DND-41 (cell line): ENCODE measurements at regions not wholly inside any gene's neighbourhood (a gene's known extent, or its start where the extent isn't known, plus 50 kb on each side); places are given as distances from the start of the nearest gene placed in this dataset.

Source experiments
- ATAC-seq: fragments of 200-7000 bp; cut with Tn5 transposase; 3 replicates; pipeline ENCODE4 v1.9.1; 2021; ENCODE audit warnings: low read depth; ENCODE audit not compliant: insufficient read depth
- DNase-seq: peaks from one replicate; pipeline ENCODE4 v3.0.0-alpha.2; 2020
- H2AFZ ChIP-seq: 2 replicates; pipeline ENCODE4 v1.6.0; 2012; ENCODE audit warnings: low read depth, low read length
- H3K27ac ChIP-seq: 2 replicates; pipeline ENCODE4 v1.5.1; 2012; ENCODE audit warnings: low read length, inconsistent platforms
- H3K27me3 ChIP-seq: fragments of 200-600 bp; sonication (generic); 2 replicates; pipeline ENCODE4 v1.6.0; 2012; ENCODE audit warnings: low read length, mild to moderate bottlenecking, inconsistent platforms; ENCODE audit not compliant: insufficient read depth, poor library complexity
- H3K36me3 ChIP-seq: 2 replicates; pipeline ENCODE4 v1.5.1; 2012; ENCODE audit warnings: low read length, inconsistent platforms; ENCODE audit not compliant: insufficient read depth
- H3K4me1 ChIP-seq: 2 replicates; pipeline ENCODE4 v1.5.1; 2012; ENCODE audit warnings: mild to moderate bottlenecking, low read length; ENCODE audit not compliant: insufficient read depth
- H3K4me2 ChIP-seq: 2 replicates; pipeline ENCODE4 v1.6.0; 2012; ENCODE audit warnings: mild to moderate bottlenecking, moderate library complexity, low read length, inconsistent platforms; ENCODE audit not compliant: insufficient read depth
- H3K4me3 ChIP-seq, 2 experiments: fragments of 200-600 bp in 1 of 2; shearing (Covaris generic) in 1 of 2; 2 replicates each; pipeline ENCODE4 v1.5.1; 2012 to 2016; ENCODE audit warnings: inconsistent platforms in 2 of 2, low read length in 2 of 2, mild to moderate bottlenecking in 2 of 2, low read depth in 1 of 2, moderate library complexity in 1 of 2
- H3K79me2 ChIP-seq: 2 replicates; pipeline ENCODE4 v1.6.0; 2012; ENCODE audit warnings: low read length, inconsistent platforms; ENCODE audit not compliant: insufficient read depth
- H3K9ac ChIP-seq: 2 replicates; pipeline ENCODE4 v1.6.0; 2012; ENCODE audit warnings: low read depth, mild to moderate bottlenecking, inconsistent platforms, low read length, moderate library complexity
- H3K9me3 ChIP-seq: 2 replicates; pipeline ENCODE4 v1.5.1; 2012; ENCODE audit warnings: low read length, moderate library complexity, mild to moderate bottlenecking, inconsistent platforms; ENCODE audit not compliant: insufficient read depth, severe bottlenecking
- H4K20me1 ChIP-seq: 2 replicates; pipeline ENCODE4 v1.6.0; 2012; ENCODE audit warnings: low read length; ENCODE audit not compliant: insufficient read depth
- CTCF ChIP-seq: IDR thresholded peaks from 2 replicates; pipeline ENCODE4 v1.5.1; 2012; ENCODE audit warnings: borderline replicate concordance, low read length, moderate library complexity, mild to moderate bottlenecking; ENCODE audit not compliant: poor library complexity, severe bottlenecking; ENCODE audit errors: extremely low read depth
- EZH2 ChIP-seq: IDR thresholded peaks from 3 replicates; pipeline ENCODE4 v1.6.1; 2012; ENCODE audit warnings: borderline replicate concordance, low read depth, mild to moderate bottlenecking, moderate library complexity, low read length, inconsistent platforms; ENCODE audit not compliant: severe bottlenecking

DNA sequence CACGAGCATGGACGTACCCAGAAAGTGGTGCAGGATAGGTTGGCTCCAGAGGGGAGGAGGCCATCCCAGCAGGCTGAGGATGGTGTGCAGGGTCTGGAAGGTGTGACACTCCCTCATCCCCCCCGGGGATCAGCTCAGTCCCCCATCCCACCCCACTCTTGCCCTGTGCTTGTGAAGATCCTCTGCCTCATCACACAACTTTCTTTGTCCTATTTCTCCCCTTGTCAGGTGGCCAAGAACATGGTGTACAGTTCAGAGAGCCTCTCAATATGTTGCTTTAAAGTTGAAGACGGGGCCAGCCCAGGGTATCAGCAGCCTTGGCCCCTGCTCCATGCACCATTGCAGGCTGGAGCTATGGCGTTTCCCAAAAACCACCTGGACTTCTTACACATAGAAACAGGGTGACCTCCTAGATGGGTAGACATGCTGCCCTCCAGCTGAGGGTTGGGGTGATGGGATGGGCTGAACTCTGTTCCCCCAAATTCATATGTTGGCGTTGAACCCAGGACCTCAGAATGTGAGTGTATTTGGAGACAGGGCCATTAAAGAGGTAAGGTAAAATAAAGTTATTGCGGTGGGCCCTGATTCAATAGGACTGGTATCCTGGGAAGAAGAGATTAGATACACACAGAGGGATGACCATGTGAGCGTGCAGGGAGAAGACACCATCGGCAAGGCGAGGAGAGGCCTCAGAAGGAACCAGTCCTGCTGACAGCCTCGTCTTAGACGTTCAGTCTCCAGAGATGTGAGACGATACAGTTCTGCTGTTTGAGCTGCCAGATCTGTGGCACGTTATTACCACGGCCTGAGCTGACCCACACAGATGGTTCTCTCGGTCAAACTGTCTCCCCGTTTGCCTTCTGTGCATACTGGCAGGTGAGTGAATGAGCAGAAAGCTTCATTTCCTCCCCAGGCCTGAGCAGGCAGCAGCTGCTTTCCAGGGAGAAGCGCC is 272.5 kb downstream of the GADD45G start:
- no peaks in the 10 kb centered on the region for H3K9me3 ChIP-seq
- no peak overlapping the region for H3K4me3 ChIP-seq
- ATAC-seq: no peak
- H3K9ac ChIP-seq: no peak overlapping the region
- H2AFZ ChIP-seq: no peak overlapping the region
- H3K4me2 ChIP-seq: no peak overlapping the region
- no peaks in the 10 kb centered on the region for H3K79me2 ChIP-seq
- no peaks in the 10 kb centered on the region for H3K27me3 ChIP-seq
- H4K20me1 ChIP-seq: no peaks in the 10 kb centered on the region; the same call in 1 of the 2 replicates
- TF ChIP-seq EZH2: no peak
- no peak for TF ChIP-seq CTCF
- no peak overlapping the region for H3K27ac ChIP-seq
- H3K4me1 ChIP-seq: peaks cover 15% of the 10 kb centered on the region
- no peaks in the 10 kb centered on the region for H3K36me3 ChIP-seq
- no peak for DNase-seq

DNA sequence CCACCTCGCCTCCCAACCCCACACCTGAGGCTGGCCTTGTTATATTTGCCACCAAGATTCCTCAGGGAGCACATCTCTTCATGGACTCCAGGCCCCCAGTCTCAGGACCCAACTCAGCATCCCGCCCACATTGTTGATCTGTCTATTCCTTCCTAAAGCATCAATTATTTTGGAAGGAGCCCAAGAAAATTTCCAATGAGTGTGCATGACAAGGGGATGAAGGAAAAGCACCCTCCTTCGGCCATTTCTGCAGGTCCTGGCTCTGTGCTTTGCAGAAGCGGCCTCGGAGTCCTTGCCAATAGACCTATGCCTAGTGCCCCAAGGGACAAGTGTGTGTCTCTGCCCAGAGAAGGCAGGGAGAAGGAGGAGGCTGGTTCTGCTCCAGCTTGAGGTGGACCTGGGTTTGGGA is 273.2 kb downstream of the GADD45G start:
- Histone ChIP-seq H3K36me3 (no peaks in the 10 kb centered on the region), H3K9me3 (no peaks in the 10 kb centered on the region), H3K9ac (no peak overlapping the region), H2AFZ (no peak overlapping the region), H4K20me1 (no peaks in the 10 kb centered on the region; the same call in 1 of the 2 replicates), H3K27ac (no peak overlapping the region), H3K79me2 (no peaks in the 10 kb centered on the region), H3K4me2 (no peak overlapping the region), H3K4me3 (no peak overlapping the region), H3K4me1 (peaks cover 15% of the 10 kb centered on the region), H3K27me3 (no peaks in the 10 kb centered on the region)
- ATAC-seq (no peak), DNase-seq (no peak)
- no peak for TF ChIP-seq EZH2
- TF ChIP-seq CTCF: no peak

GRCh38 chr9:89878687-89879086 is 273.9 kb downstream of the GADD45G start:
- no peak for TF ChIP-seq CTCF
- TF ChIP-seq EZH2: no peak
- DNase-seq: no peak
- H2AFZ ChIP-seq: no peak overlapping the region

More at GRCh38 chr9:89878687-89879086, 273.9 kb downstream of the GADD45G start:
- no peak overlapping the region for H3K4me2 ChIP-seq
- H4K20me1 ChIP-seq: no peaks in the 10 kb centered on the region; the same call in 1 of the 2 replicates
- no peaks in the 10 kb centered on the region for H3K79me2 ChIP-seq
- H3K4me3 ChIP-seq: no peak overlapping the region
- H3K27ac ChIP-seq: no peak overlapping the region
- no peaks in the 10 kb centered on the region for H3K27me3 ChIP-seq
- no peaks in the 10 kb centered on the region for H3K9me3 ChIP-seq
- peaks cover 15% of the 10 kb centered on the region for H3K4me1 ChIP-seq
- H3K36me3 ChIP-seq: no peaks in the 10 kb centered on the region
- no peak for ATAC-seq
- H3K9ac ChIP-seq: no peak overlapping the region
